CD14-positive monocyte (primary cell): ENCODE measurements at regions not wholly inside any gene's neighbourhood (a gene's known extent, or its start where the extent isn't known, plus 50 kb on each side); places are given as distances from the start of the nearest gene placed in this dataset.

ENCODE experiments used
- DNase-seq, 3 donors: peaks; one replicate each; pipeline ENCODE4 v3.0.0-alpha.2; 2011 to 2022
- H2AFZ ChIP-seq: 2 replicates; pipeline ENCODE4 v1.6.0; 2012; ENCODE audit warnings: mild to moderate bottlenecking, low read depth, low read length, inconsistent platforms; ENCODE audit not compliant: insufficient read depth, poor library complexity, severe bottlenecking
- H3K27ac ChIP-seq, 2 donors: 1 replicate in 1 of 2; 2 replicates in 1 of 2; pipeline ENCODE4 v1.5.1; 2012 to 2013; ENCODE audit warnings: low read length in 2 of 2, control low read depth in 1 of 2, inconsistent platforms in 1 of 2, low read depth in 1 of 2, mild to moderate bottlenecking in 1 of 2
- H3K27me3 ChIP-seq, 2 donors: one replicate each; pipeline versions ENCODE4 v1.6.0 to v1.6.1; 2011 to 2013; ENCODE audit warnings: low read length in 2 of 2; ENCODE audit not compliant: control insufficient read depth in 2 of 2, insufficient read depth in 2 of 2
- H3K36me3 ChIP-seq, 2 donors: replicated peaks in 1 of 2; 1 replicate in 1 of 2; 2 replicates in 1 of 2; pipeline versions ENCODE4 v1.5.1 to v1.6.1; 2012 to 2013; ENCODE audit warnings: low read length in 2 of 2, control low read depth in 1 of 2, inconsistent platforms in 1 of 2, mild to moderate bottlenecking in 1 of 2; ENCODE audit not compliant: insufficient read depth in 2 of 2, control insufficient read depth in 1 of 2
- H3K4me1 ChIP-seq, 2 donors: 1 replicate in 1 of 2; 2 replicates in 1 of 2; pipeline versions ENCODE4 v1.5.1 to v1.6.1; 2012 to 2013; ENCODE audit warnings: low read length in 2 of 2, control low read depth in 1 of 2, inconsistent platforms in 1 of 2, mild to moderate bottlenecking in 1 of 2, moderate library complexity in 1 of 2; ENCODE audit not compliant: insufficient read depth in 2 of 2, control insufficient read depth in 1 of 2
- H3K4me2 ChIP-seq: replicated peaks from 2 replicates; pipeline ENCODE3; 2012; ENCODE audit warnings: low read length, moderate library complexity, mild to moderate bottlenecking; ENCODE audit not compliant: poor library complexity, severe bottlenecking; ENCODE audit errors: extremely low read depth
- H3K4me3 ChIP-seq, 3 experiments: fragments of 200-600 bp in 1 of 3; sonication (generic) in 1 of 3; replicated peaks in 1 of 3; 1 replicate in 2 of 3; 2 replicates in 1 of 3; pipeline ENCODE4 v1.5.1; 2011 to 2013; ENCODE audit warnings: low read length in 3 of 3, mild to moderate bottlenecking in 3 of 3, control low read depth in 2 of 3, low read depth in 2 of 3, inconsistent platforms in 1 of 3, moderate library complexity in 1 of 3
- H3K79me2 ChIP-seq: 2 replicates; pipeline ENCODE4 v1.6.0; 2012; ENCODE audit warnings: mild to moderate bottlenecking, control low read depth, inconsistent platforms, low read length, moderate library complexity; ENCODE audit not compliant: insufficient read depth
- H3K9ac ChIP-seq: 2 replicates; pipeline ENCODE4 v1.6.0; 2017; ENCODE audit warnings: low read length, mild to moderate bottlenecking; ENCODE audit not compliant: insufficient read depth, poor library complexity, severe bottlenecking
- H3K9me3 ChIP-seq, 2 donors: replicated peaks in 1 of 2; 1 replicate in 1 of 2; 2 replicates in 1 of 2; pipeline versions ENCODE4 v1.5.1 to v1.6.1; 2012 to 2013; ENCODE audit warnings: low read length in 2 of 2, control low read depth in 1 of 2; ENCODE audit not compliant: control insufficient read depth in 1 of 2, insufficient read depth in 1 of 2
- H4K20me1 ChIP-seq: 2 replicates; pipeline ENCODE4 v1.6.0; 2012; ENCODE audit warnings: mild to moderate bottlenecking, low read length, control low read depth, moderate library complexity; ENCODE audit not compliant: insufficient read depth
- H3K27ac Mint-ChIP-seq, 7 donors: one replicate each; pipeline ENCODE4 v1.8.0; 2020; ENCODE audit warnings: mild to moderate bottlenecking in 7 of 7, mixed read lengths in 7 of 7, moderate library complexity in 6 of 7, inconsistent platforms in 2 of 7
- H3K27me3 Mint-ChIP-seq, 3 donors: one replicate each; pipeline ENCODE4 v1.8.0; 2021 to 2022; ENCODE audit warnings: low read depth in 3 of 3, mild to moderate bottlenecking in 3 of 3, mixed read lengths in 3 of 3, moderate library complexity in 3 of 3, inconsistent platforms in 1 of 3
- H3K36me3 Mint-ChIP-seq, 2 donors: one replicate each; pipeline ENCODE4 v1.8.0; 2020; ENCODE audit warnings: mixed read lengths in 2 of 2, inconsistent platforms in 1 of 2, mild to moderate bottlenecking in 1 of 2
- H3K4me1 Mint-ChIP-seq: one replicate; pipeline ENCODE4 v1.8.0; 2020; ENCODE audit warnings: mild to moderate bottlenecking, mixed read lengths
- H3K4me3 Mint-ChIP-seq, 2 donors: one replicate each; pipeline ENCODE4 v1.8.0; 2020; ENCODE audit warnings: mild to moderate bottlenecking in 2 of 2, mixed read lengths in 2 of 2, moderate library complexity in 1 of 2
- H3K9me3 Mint-ChIP-seq, 7 donors: one replicate each; pipeline ENCODE4 v1.8.0; 2020 to 2022; ENCODE audit warnings: mixed read lengths in 7 of 7, mild to moderate bottlenecking in 6 of 7, moderate library complexity in 6 of 7, inconsistent platforms in 2 of 7
- CTCF ChIP-seq: fragments of 200-600 bp; IDR thresholded peaks from one replicate; pipeline ENCODE4 v1.8.0; 2022; ENCODE audit warnings: antibody characterized with exemption, mild to moderate bottlenecking
- WGBS: methylation state at CpG from one replicate; pipeline ENCODE4 v1.1.5; 2013; ENCODE audit warnings: missing lambda C conversion rate; ENCODE audit not compliant: insufficient coverage; 5-methylcytosine and 5-hydroxymethylcytosine counted together
- intact Hi-C, 2 donors: fragments of 100-400 bp; cut with micrococcal nuclease; formaldehyde crosslinking; loops; one replicate each; pipeline versions ENCODE4 v1.15.0 to v1.15.1; 2023

GRCh38 chr2:12090072-12090471, 343.6 kb downstream of the LPIN1 start:
- Histone ChIP-seq H3K9me3 (no peaks in the 10 kb centered on the region), H3K27ac (no peak overlapping the region), H3K79me2 (no peaks in the 10 kb centered on the region), H2AFZ (no peak overlapping the region), H3K4me1 (no peaks in the 10 kb centered on the region), H3K9ac (no peak overlapping the region), H3K36me3 (no peaks in the 10 kb centered on the region), H3K4me2 (no peak overlapping the region), H4K20me1 (no peaks in the 10 kb centered on the region), H3K27me3 (no peaks in the 10 kb centered on the region), H3K4me3 (no peak overlapping the region)
- H3K4me3 Mint-ChIP-seq: no peak overlapping the region
- DNase-seq: no peak
- peaks cover 0 to 2% (median 0%) of the 10 kb centered on the region in 3 donors for H3K27me3 Mint-ChIP-seq
- H3K9me3 Mint-ChIP-seq: no peaks in the 10 kb centered on the region
- intact Hi-C loops: no loop called here
- TF ChIP-seq CTCF: no peak
- no CpG with 5 or more reads among the region's 3 CpGs for WGBS
- H3K36me3 Mint-ChIP-seq: no peaks in the 10 kb centered on the region
- no peaks in the 10 kb centered on the region for H3K4me1 Mint-ChIP-seq
- H3K27ac Mint-ChIP-seq: no peak overlapping the region

- TF ChIP-seq CTCF: no peak
- 85% methylated on average over 2 of the region's 3 CpGs for WGBS
- no peaks in the 10 kb centered on the region for H3K4me1 Mint-ChIP-seq
Measured at GRCh38 chr2:12090590-12090989, 344.2 kb downstream of the LPIN1 start.

More at GRCh38 chr2:12090590-12090989, 344.2 kb downstream of the LPIN1 start:
- no peak overlapping the region for H3K9ac ChIP-seq
- H3K27ac ChIP-seq: no peak overlapping the region
- H3K27me3 Mint-ChIP-seq: peaks cover 0 to 2% (median 0%) of the 10 kb centered on the region in 3 donors
- H3K79me2 ChIP-seq: no peaks in the 10 kb centered on the region
- no peaks in the 10 kb centered on the region for H3K9me3 Mint-ChIP-seq
- no peaks in the 10 kb centered on the region for H3K36me3 Mint-ChIP-seq
- intact Hi-C loops: no loop called here
- no peak overlapping the region for H2AFZ ChIP-seq
- H3K4me3 Mint-ChIP-seq: no peak overlapping the region
- no peak overlapping the region for H3K27ac Mint-ChIP-seq
- H3K4me3 ChIP-seq: no peak overlapping the region
- no peaks in the 10 kb centered on the region for H3K4me1 ChIP-seq
- H3K9me3 ChIP-seq: no peaks in the 10 kb centered on the region
- H3K36me3 ChIP-seq: no peaks in the 10 kb centered on the region
- no peak overlapping the region for H3K4me2 ChIP-seq
- no peak for DNase-seq
- no peaks in the 10 kb centered on the region for H4K20me1 ChIP-seq
- H3K27me3 ChIP-seq: no peaks in the 10 kb centered on the region
